OCI-LY1 (cell line): ENCODE measurements at regions not wholly inside any gene's neighbourhood (a gene's known extent, or its start where the extent isn't known, plus 50 kb on each side); places are given as distances from the start of the nearest gene placed in this dataset.

ENCODE experiments used
- H2AFZ ChIP-seq: fragments of 200-600 bp; sonication (generic), shearing (Covaris generic); 2 replicates; pipeline ENCODE4 v1.6.0; 2014; ENCODE audit warnings: antibody characterized with exemption, mild to moderate bottlenecking, low read length
- H3F3A ChIP-seq: fragments of 200-600 bp; sonication (generic), shearing (Covaris generic); 2 replicates; pipeline ENCODE4 v1.6.0; 2014; ENCODE audit warnings: mild to moderate bottlenecking, antibody characterized with exemption, low read length, moderate library complexity; ENCODE audit not compliant: insufficient read depth
- H3K27ac ChIP-seq: fragments of 200-600 bp; sonication (generic); 2 replicates; pipeline ENCODE4 v1.5.1; 2014; ENCODE audit warnings: low read length, mixed run types, mild to moderate bottlenecking, low read depth; ENCODE audit not compliant: poor library complexity, severe bottlenecking
- H3K27me3 ChIP-seq: fragments of 200-600 bp; sonication (generic); 2 replicates; pipeline ENCODE4 v1.6.0; 2014; ENCODE audit warnings: antibody characterized with exemption, mild to moderate bottlenecking, low read length, moderate library complexity; ENCODE audit not compliant: insufficient read depth
- H3K36me3 ChIP-seq: fragments of 200-600 bp; sonication (generic); 2 replicates; pipeline ENCODE4 v1.6.1; 2014; ENCODE audit warnings: mild to moderate bottlenecking, antibody characterized with exemption, low read length, moderate library complexity, mixed read lengths; ENCODE audit not compliant: insufficient read depth
- H3K4me1 ChIP-seq: fragments of 200-600 bp; sonication (generic); 2 replicates; pipeline ENCODE4 v1.5.1; 2014; ENCODE audit warnings: mild to moderate bottlenecking, low read length, moderate library complexity; ENCODE audit not compliant: insufficient read depth, severe bottlenecking
- H3K4me2 ChIP-seq: fragments of 200-600 bp; sonication (generic), shearing (Covaris generic); 2 replicates; pipeline ENCODE4 v1.6.1; 2014; ENCODE audit warnings: low read length
- H3K4me3 ChIP-seq: fragments of 200-600 bp; sonication (generic); 2 replicates; pipeline ENCODE4 v1.5.1; 2014; ENCODE audit warnings: low read length, low read depth, mild to moderate bottlenecking, mixed read lengths; ENCODE audit not compliant: poor library complexity, severe bottlenecking
- H3K79me2 ChIP-seq: fragments of 200-600 bp; shearing (Covaris generic); 2 replicates; pipeline ENCODE4 v1.6.1; 2016; ENCODE audit warnings: mixed run types, low read length, mixed read lengths; ENCODE audit not compliant: insufficient read depth
- H3K9ac ChIP-seq: fragments of 200-600 bp; sonication (generic), shearing (Covaris generic); 2 replicates; pipeline ENCODE4 v1.6.1; 2014; ENCODE audit warnings: mild to moderate bottlenecking, low read length, mixed read lengths
- H3K9me2 ChIP-seq: fragments of 200-600 bp; sonication (generic), shearing (Covaris generic); 2 replicates; pipeline ENCODE4 v1.6.1; 2014; ENCODE audit warnings: low read depth, mild to moderate bottlenecking, low read length, mixed read lengths
- H3K9me3 ChIP-seq: fragments of 200-600 bp; shearing (Covaris generic); 2 replicates; pipeline ENCODE4 v1.6.1; 2014; ENCODE audit warnings: low read length, mixed read lengths
- H4K20me1 ChIP-seq: fragments of 200-600 bp; sonication (generic), shearing (Covaris generic); 2 replicates; pipeline ENCODE4 v1.6.0; 2016; ENCODE audit warnings: mild to moderate bottlenecking, low read length; ENCODE audit not compliant: insufficient read depth
- EZH2 ChIP-seq: fragments of 200-600 bp; sonication (generic), shearing (Covaris generic); IDR thresholded peaks from 2 replicates; pipeline ENCODE4 v1.8.0; 2017; ENCODE audit warnings: borderline replicate concordance, mixed run types, mild to moderate bottlenecking, antibody characterized with exemption, low read length, moderate library complexity, mixed read lengths
- TF ChIP-seq, protein P1 (sequence below): fragments of 200-600 bp; sonication (generic), shearing (Covaris generic); IDR thresholded peaks from 2 replicates; pipeline ENCODE4 v1.5.1; 2017; ENCODE audit warnings: mild to moderate bottlenecking, antibody characterized with exemption, low read length, moderate library complexity, mixed read lengths

- Histone ChIP-seq H2AFZ (no peak overlapping the region), H3K9me2 (no peaks in the 10 kb centered on the region), H3K4me3 (no peak overlapping the region), H3K9ac (no peak overlapping the region), H4K20me1 (no peaks in the 10 kb centered on the region), H3K4me2 (no peak overlapping the region), H3K79me2 (no peaks in the 10 kb centered on the region), H3K4me1 (peaks cover 8% of the 10 kb centered on the region), H3F3A (no peaks in the 10 kb centered on the region), H3K9me3 (no peaks in the 10 kb centered on the region), H3K27me3 (no peaks in the 10 kb centered on the region), H3K27ac (no peak overlapping the region), H3K36me3 (no peaks in the 10 kb centered on the region)
- no peak for TF ChIP-seq EZH2
- TF ChIP-seq, protein P1, sequence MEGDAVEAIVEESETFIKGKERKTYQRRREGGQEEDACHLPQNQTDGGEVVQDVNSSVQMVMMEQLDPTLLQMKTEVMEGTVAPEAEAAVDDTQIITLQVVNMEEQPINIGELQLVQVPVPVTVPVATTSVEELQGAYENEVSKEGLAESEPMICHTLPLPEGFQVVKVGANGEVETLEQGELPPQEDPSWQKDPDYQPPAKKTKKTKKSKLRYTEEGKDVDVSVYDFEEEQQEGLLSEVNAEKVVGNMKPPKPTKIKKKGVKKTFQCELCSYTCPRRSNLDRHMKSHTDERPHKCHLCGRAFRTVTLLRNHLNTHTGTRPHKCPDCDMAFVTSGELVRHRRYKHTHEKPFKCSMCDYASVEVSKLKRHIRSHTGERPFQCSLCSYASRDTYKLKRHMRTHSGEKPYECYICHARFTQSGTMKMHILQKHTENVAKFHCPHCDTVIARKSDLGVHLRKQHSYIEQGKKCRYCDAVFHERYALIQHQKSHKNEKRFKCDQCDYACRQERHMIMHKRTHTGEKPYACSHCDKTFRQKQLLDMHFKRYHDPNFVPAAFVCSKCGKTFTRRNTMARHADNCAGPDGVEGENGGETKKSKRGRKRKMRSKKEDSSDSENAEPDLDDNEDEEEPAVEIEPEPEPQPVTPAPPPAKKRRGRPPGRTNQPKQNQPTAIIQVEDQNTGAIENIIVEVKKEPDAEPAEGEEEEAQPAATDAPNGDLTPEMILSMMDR = no peak
Measured at GRCh38 chr3:35201211-35201610, 438.1 kb upstream of the ARPP21 start.

DNA sequence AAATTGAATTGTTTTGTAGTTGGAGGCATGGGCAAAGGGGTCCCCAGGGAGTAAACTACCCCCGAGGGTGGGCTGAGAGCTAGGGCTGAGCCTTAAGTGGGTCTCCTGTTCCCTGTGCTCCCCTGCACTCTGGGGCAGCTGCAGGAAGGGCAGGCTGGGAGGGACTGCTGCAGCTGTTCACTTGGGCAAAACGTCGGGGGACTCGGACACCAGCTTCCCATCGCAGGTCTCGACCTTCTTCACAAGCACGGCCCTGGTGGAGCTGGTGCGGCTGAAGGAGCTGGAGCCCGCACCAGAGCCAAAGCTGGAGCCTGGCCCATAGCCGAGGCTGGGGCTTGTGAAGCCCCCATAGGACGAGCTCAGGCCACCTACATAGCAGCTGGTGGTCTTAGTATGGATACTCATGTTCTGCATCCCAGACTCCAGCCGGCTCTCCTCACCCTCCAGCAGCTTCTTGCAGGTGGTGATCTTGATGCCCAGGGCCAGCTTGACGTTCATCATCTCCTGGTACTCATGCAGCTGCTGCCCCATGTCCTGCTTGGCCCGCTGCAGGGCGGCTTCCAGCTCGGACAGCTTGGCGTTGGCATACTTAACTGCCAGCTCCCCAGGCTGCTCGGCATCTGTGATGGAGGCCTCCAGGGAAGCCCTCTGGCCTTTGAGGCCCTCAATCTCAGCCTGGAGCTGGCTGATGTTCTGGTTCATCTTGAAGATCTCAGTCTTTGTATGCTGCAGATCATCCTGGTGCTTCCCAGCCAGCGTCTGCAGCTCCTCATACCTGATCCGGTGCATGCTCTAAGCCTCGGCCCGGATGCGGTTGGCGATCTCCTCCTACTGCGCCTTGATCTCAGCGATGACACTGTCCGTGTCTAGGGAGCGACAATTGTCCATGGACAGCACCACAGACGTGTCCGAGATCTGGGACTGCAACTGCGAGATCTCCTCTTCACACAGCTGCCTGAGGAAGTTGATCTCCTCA lies 423.5 kb upstream of the ARPP21 start:
- no peaks in the 10 kb centered on the region for H3K9me3 ChIP-seq
- no peak overlapping the region for H3K9ac ChIP-seq
- H3K27me3 ChIP-seq = no peaks in the 10 kb centered on the region
- no peaks in the 10 kb centered on the region for H3K4me1 ChIP-seq
- H4K20me1 ChIP-seq = no peaks in the 10 kb centered on the region
- no peak overlapping the region for H2AFZ ChIP-seq
- H3K27ac ChIP-seq = no peak overlapping the region
- no peak overlapping the region for H3K4me3 ChIP-seq
- H3K36me3 ChIP-seq = no peaks in the 10 kb centered on the region
- H3K9me2 ChIP-seq = no peaks in the 10 kb centered on the region
- H3F3A ChIP-seq = no peaks in the 10 kb centered on the region
- no peak for TF ChIP-seq EZH2
- TF ChIP-seq, protein P1 = no peak
- no peaks in the 10 kb centered on the region for H3K79me2 ChIP-seq
- no peak overlapping the region for H3K4me2 ChIP-seq

DNA sequence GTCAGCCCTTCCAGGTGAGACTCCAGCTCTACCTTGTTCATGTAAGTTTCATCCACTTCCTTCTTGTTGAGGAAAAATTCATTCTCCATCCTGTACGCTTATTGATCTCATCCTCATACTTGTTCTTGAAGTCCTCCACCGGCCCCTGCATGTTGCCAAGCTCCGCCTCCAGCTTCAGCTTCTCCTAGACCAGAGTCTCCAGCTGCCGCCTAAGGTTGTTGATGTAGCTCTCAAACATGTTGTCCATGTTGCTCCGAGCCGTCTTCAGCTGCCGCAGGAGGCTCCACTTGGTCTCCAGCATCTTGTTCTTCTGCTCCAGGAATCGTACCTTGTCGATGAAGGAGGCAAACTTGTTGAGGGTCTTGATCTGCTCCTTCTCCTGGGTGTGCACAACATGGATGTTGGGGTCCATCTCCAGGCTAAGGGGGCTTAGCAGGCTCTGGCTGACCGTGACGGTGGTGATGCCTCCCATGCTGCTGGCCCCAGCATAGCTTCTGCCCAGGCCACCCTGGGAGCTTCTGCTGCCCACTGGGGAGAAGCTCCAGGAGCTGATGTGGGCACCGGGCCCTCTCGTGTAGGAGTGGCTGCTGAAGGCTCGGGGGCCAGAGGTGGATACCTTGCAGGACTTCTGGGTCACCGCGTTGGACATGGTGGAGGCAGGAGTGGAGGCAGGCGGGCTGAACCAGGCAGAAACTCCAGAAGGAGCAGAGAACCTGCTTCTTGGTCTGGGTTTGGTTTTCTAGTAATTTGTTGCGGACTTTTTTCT lies 422.6 kb upstream of the ARPP21 start:
- Histone ChIP-seq H3K4me1 (no peaks in the 10 kb centered on the region), H3F3A (no peaks in the 10 kb centered on the region), H3K9ac (no peak overlapping the region), H3K4me2 (no peak overlapping the region), H3K36me3 (no peaks in the 10 kb centered on the region), H3K27me3 (no peaks in the 10 kb centered on the region), H4K20me1 (no peaks in the 10 kb centered on the region), H3K27ac (no peak overlapping the region), H3K9me2 (no peaks in the 10 kb centered on the region), H2AFZ (no peak overlapping the region), H3K9me3 (no peaks in the 10 kb centered on the region), H3K79me2 (no peaks in the 10 kb centered on the region), H3K4me3 (no peak overlapping the region)
- TF ChIP-seq, protein P1 = no peak
- no peak for TF ChIP-seq EZH2
